ENCODE measurements at regions not wholly inside any gene's neighbourhood (a gene's known extent, or its start where the extent isn't known, plus 50 kb on each side); places are given as distances from the start of the nearest gene placed in this dataset.

DNA sequence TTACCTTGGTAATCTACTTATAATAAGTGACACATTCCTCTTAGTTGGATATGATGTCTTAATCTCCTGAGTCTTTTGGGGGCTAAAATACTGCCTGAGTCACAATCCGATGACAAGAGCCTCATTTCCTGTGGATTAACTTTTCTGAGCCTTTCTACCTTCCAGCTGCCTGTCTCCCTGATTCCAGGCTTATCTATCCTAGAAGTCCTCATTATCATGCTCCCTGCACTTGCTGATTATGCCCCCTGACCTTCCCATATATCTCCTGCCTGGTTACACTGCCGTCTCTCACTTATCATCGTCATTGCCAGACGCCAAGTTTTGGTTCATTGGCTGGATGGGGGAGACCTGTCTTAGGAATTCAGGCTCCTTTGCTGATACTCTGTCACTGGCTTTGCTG, 727.4 kb upstream of the CA10 start:
- TF ChIP-seq MAX (IDR thresholded peaks at IDR 0.05; ENCODE audit: low read depth) = no peak
- no peak for TF ChIP-seq RXRA (IDR thresholded peaks at IDR 0.05; ENCODE audit: borderline replicate concordance, low read depth)
- TF ChIP-seq, protein P1, sequence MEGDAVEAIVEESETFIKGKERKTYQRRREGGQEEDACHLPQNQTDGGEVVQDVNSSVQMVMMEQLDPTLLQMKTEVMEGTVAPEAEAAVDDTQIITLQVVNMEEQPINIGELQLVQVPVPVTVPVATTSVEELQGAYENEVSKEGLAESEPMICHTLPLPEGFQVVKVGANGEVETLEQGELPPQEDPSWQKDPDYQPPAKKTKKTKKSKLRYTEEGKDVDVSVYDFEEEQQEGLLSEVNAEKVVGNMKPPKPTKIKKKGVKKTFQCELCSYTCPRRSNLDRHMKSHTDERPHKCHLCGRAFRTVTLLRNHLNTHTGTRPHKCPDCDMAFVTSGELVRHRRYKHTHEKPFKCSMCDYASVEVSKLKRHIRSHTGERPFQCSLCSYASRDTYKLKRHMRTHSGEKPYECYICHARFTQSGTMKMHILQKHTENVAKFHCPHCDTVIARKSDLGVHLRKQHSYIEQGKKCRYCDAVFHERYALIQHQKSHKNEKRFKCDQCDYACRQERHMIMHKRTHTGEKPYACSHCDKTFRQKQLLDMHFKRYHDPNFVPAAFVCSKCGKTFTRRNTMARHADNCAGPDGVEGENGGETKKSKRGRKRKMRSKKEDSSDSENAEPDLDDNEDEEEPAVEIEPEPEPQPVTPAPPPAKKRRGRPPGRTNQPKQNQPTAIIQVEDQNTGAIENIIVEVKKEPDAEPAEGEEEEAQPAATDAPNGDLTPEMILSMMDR (IDR thresholded peaks at IDR 0.05) = no peak
- no peak for TF ChIP-seq POLR2AphosphoS5 (IDR thresholded peaks at IDR 0.05; ENCODE audit: low read depth, low read length)
- no peak for TF ChIP-seq TEAD4 (IDR thresholded peaks at IDR 0.05; ENCODE audit: borderline replicate concordance, insufficient read depth)
- TF ChIP-seq, protein P2, sequence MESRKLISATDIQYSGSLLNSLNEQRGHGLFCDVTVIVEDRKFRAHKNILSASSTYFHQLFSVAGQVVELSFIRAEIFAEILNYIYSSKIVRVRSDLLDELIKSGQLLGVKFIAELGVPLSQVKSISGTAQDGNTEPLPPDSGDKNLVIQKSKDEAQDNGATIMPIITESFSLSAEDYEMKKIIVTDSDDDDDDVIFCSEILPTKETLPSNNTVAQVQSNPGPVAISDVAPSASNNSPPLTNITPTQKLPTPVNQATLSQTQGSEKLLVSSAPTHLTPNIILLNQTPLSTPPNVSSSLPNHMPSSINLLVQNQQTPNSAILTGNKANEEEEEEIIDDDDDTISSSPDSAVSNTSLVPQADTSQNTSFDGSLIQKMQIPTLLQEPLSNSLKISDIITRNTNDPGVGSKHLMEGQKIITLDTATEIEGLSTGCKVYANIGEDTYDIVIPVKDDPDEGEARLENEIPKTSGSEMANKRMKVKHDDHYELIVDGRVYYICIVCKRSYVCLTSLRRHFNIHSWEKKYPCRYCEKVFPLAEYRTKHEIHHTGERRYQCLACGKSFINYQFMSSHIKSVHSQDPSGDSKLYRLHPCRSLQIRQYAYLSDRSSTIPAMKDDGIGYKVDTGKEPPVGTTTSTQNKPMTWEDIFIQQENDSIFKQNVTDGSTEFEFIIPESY (IDR thresholded peaks at IDR 0.05; ENCODE audit: borderline replicate concordance, low read depth) = no peak
- TF ChIP-seq JUND (IDR thresholded peaks at IDR 0.05) = no peak
- TF ChIP-seq NFIC (IDR thresholded peaks at IDR 0.05; ENCODE audit: borderline replicate concordance) = no peak
